HG02885 (cell line): ENCODE measurements at regions not wholly inside any gene's neighbourhood (a gene's known extent, or its start where the extent isn't known, plus 50 kb on each side); places are given as distances from the start of the nearest gene placed in this dataset.
"Not testable (repeated sequence)": the region's sequence is repeated elsewhere in the genome, so short reads cannot be mapped to it uniquely, and the experiment has no call there.

ENCODE experiments used
- ATAC-seq: cut with Tn5 transposase; IDR thresholded peaks from one replicate; pipeline ENCODE4 v1.9.1; 2021; ENCODE audit warnings: mild to moderate bottlenecking; ENCODE audit not compliant: unreplicated experiment, poor library complexity

DNA sequence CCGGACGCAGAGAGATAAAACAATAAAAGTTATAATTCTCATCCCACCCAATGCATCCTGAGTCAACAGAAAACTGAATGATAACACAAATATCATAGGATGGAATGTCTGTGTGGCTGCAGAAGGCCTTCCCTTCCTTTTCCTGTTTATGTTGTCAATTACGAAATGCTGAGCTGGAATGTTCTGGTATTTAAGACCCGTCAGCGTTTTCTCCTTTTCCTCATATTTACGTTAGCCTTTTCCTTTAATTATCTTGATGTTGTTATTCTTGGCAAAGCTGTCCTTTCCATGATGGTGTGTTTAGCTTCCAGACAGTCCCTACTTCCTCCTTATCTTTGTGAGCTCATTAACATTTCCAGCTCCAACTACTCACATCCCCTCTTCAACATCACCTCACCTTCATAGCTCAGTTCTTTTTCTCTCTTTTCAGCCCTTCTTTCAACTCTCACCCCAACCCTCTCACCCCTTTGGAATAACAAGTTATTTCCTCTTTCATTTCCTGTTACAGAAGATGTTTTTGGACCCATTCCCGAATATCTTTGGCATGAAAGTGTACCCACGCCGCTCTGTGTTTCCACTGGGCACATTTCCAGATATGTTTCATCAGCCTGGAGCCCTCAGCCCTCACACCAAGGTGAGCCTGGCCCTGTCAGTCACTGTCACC is 221.6 kb downstream of the NR2F1-AS1 start:
- ATAC-seq = no peak

GRCh38 chr5:93358176-93358575 is 222.8 kb downstream of the NR2F1-AS1 start:
- no peak for ATAC-seq

DNA sequence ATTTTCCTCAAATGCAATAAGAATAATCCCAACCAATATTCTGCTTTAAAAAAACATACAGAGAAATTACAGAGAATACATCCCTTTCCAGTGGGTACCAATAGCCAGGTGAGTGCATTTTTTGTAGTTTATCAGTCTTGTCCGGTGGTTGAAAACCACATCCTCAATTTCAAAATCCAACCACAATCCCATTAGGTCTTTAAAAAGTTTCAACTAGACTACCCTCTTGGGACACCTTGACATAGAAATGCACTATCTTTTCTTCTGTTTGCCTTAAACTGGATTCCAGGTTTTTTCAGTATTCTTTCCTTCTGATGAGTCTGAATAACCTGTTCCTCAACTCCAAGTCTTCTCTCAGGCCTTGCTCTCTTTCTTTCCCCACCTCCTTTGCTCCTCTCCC is 223.3 kb downstream of the NR2F1-AS1 start:
- no peak for ATAC-seq

DNA sequence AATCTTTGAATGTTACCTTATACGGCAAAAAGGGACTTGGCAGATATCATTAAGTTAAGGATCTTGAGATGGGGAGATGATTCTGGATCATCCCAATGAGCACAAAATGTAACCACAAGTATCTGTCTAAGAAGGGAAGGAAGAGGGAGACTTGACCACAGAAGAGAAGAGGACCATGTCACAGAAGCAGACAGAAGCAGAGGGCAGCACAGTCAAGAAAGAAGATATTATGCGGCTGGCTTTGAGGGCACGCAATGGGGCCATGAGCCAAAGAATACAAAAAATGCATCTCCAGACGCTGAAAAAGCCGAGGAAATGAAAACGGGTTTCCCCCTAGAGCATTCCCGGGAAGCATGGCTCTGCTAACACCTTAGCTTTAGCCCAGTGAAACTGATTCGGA is 225.3 kb downstream of the NR2F1-AS1 start:
- ATAC-seq = no peak

GRCh38 chr5:93352186-93352585 is 228.8 kb downstream of the NR2F1-AS1 start:
- no peak for ATAC-seq

DNA sequence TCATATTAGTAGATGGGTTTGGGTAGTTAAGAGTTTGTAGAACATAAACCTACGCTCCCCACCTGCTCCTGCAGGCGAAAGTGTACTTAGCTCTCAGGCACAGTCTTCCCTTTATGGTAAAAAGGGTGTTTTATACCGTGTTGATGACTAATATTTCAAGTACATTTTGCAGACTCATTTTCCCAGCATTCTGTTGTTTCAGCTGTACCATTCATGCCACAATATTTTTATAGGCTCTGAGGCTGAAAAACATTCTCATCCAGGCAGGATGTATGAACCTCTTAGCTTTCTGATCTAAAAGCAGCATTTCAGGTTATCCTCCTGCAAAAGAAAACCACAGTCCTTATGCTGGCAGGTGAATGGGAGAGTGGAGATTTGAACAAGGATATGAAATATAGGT is 231.4 kb downstream of the NR2F1-AS1 start:
- ATAC-seq = no peak

GRCh38 chr5:93348231-93348630 is 232.8 kb downstream of the NR2F1-AS1 start:
- no peak for ATAC-seq

- not testable (repeated sequence) for ATAC-seq
These were observed 234.2 kb downstream of the NR2F1-AS1 start for GRCh38 chr5:93346850-93347249.

DNA sequence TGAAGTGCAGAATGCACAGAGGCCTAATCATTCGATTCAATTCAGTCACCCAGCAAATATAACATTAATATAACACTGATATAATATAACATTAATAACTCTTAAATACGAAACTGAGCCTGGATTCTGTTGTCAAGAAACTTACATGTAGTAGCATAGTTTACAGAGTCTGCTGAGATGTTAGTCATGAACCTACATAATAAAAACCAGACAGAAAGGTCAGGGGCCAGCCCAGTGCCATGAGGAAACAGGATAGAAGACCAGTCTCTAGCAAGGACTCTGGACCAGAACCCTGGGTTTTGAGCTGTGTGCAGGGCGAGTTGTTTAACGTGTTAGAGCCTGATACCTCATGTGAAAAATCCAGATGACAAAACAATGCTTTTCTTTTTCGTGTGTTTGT is 234.7 kb downstream of the NR2F1-AS1 start:
- no peak for ATAC-seq

- ATAC-seq = peak; percentile 57
These were observed 237.4 kb downstream of the NR2F1-AS1 start for GRCh38 chr5:93343570-93343969.

DNA sequence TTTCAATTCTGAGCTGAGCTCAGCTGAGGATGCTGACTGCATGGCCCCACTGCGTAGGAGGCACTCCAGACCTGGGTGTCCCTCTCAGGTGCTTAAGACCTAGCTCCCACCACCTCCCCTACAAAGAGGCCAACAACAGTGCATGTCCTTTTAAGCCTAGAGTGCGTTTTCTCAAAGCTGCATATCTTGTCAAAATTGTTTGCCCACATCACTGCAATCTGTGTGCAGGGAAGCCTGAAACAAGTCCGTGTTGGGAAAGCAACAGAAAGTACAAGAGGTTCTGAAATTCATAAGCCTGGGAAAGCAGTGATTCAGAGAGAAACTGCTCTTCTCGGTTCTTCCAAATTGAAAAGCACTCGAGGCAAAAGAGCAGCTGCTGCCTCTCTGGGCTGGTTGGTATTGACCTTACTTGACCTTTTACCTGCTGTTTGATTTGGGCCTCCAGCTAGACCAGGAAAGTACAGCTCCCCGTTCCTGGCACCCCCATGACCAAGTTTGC is 238.4 kb downstream of the NR2F1-AS1 start:
- ATAC-seq = peak; percentile 86

DNA sequence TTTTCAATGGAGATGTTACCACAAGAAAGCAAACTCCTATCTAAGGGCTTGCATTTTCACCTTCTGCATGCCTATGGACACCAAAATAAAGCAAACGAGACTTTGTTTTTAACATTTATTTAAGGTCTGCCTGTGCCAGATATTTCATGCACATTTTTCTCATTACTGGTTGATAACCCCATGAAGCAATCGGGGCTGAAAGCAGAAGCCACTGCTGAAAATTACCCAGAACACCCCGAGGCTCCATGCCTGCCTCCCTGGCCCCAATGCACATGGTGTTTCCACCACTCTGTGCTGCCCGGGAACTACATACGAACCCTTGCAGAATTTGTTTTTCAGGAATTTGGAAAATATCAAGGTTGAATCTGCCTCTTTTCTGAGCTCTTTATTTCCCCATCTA is 240.1 kb downstream of the NR2F1-AS1 start:
- ATAC-seq = no peak

DNA sequence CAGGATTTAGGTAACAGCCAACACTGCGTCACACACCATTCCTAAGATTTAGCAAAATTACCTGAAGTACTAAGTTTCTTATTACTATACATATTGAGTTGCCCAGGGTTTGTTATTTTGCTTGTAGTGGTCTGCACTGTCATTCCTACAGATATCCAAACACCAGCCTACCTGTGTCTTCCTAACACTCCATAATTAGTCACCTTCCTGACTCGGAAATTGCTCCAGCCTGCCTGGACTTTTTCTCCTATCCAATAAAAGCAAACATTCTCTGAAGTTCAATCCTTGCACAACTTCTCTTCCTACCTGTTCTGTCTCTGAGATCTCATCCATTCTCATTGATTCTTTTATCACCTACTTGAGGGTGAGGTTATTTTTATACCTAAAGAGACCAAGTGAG is 243.9 kb downstream of the NR2F1-AS1 start:
- no peak for ATAC-seq

DNA sequence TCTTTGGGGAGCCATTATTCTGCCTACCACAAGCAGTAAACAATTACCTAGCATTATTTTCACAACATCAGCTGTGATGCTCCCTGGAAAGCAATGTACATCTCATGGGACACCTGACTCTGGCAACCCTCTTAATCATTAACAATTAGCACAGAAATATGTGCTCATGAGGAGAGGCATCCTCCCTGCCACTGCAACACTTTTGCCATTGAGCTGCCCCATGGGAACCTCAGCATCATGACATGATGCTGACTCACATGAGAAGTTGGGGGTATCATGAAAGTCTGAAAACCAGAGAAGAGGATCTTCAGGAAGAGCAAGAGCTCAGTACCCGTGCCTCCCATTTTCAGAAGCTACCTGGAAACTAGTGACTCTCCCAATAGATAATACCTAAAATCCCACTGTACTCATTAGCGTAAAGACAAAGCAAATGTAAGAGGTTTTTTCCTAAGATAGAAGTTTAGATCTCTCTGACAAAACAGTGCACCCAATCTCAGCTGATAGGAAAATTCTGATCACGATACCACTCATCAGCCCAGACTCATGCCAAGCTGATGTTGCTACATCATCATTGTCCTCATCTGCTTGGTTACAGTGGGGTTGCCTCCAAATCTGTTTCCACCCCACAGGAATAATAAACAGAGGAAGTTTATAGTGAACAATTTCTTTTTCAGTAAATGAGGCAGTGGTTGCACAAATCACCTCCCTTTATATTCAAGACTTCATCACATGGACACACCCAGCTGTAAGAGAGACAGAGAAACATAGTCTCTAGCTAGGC is 244.5 kb downstream of the NR2F1-AS1 start:
- no peak for ATAC-seq

- ATAC-seq = no peak
These were observed 249.2 kb downstream of the NR2F1-AS1 start for GRCh38 chr5:93331863-93332262.

GRCh38 chr5:93331241-93331640 is 249.8 kb downstream of the NR2F1-AS1 start:
- ATAC-seq = no peak

GRCh38 chr5:93330506-93330905 is 250.5 kb downstream of the NR2F1-AS1 start:
- no peak for ATAC-seq

GRCh38 chr5:93329756-93330155 is 251.3 kb downstream of the NR2F1-AS1 start:
- ATAC-seq = no peak

DNA sequence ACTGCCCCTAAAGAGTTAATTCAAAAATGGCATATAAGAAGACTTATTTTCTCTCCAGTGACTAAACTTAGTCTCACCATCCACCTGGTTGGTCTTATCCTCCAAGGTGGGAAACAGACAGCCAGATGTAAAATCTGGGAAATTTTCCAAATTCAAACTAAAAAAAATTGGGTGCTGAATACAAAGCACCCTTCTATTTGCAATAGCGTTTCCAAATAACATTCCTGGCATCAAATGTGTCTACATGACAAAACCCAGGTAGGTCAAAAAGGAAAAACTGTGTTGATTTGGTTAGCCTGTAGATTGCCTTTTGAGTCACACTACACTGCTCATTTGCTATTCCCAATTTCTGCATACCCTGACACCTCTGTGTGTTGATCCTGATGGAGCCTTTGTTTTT is 252.2 kb downstream of the NR2F1-AS1 start:
- no peak for ATAC-seq

DNA sequence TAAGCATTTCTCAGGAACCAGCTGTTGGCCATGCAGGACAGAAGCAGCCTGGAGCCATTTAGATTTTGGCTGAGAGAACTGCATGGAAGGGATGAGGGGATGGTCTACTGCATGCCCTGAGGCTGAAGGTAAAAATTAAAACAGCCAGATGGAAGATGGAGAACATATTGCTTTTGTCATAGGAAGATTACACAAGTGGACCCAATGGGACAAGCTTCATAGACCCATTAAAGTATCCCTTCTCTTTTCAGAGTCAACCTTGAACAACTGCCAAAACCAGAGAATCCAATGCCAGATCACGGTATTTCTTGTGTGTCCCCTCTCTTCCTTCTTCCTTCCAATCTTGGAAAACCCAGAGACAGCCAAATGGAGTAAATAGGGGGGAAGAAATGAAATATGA is 253.4 kb downstream of the NR2F1-AS1 start:
- no peak for ATAC-seq

- ATAC-seq = no peak
These were observed 255.1 kb downstream of the NR2F1-AS1 start for GRCh38 chr5:93325946-93326345.
